Keratinocyte (primary cell): ENCODE measurements at regions not wholly inside any gene's neighbourhood (a gene's known extent, or its start where the extent isn't known, plus 50 kb on each side); places are given as distances from the start of the nearest gene placed in this dataset.

Source experiments
- DNase-seq: peaks from one replicate; pipeline ENCODE4 v3.0.0-alpha.2; 2011; ENCODE audit warnings: low read depth, missing footprints, low spot score
- FAIRE-seq: peaks from 2 replicates; lab custom pipeline; 2011; peaks lifted over from hg19 to GRCh38; lab: Jason Lieb, UNC
- H2AFZ ChIP-seq: 2 replicates; pipeline ENCODE4 v1.6.0; 2012; ENCODE audit warnings: low read length, control low read depth, inconsistent platforms; ENCODE audit not compliant: control insufficient read depth
- H3K27ac ChIP-seq: 2 replicates; pipeline ENCODE4 v1.5.1; 2011; ENCODE audit warnings: low read length; ENCODE audit not compliant: control insufficient read depth, insufficient read depth
- H3K27me3 ChIP-seq: 3 replicates; pipeline ENCODE4 v1.6.0; 2011; ENCODE audit warnings: low read length; ENCODE audit not compliant: control insufficient read depth, insufficient read depth; ENCODE audit errors: extremely low read depth
- H3K36me3 ChIP-seq, 2 experiments: 2 replicates in 1 of 2; 3 replicates in 1 of 2; pipeline ENCODE4 v1.5.1; 2011; ENCODE audit warnings: low read length in 2 of 2, mild to moderate bottlenecking in 1 of 2; ENCODE audit not compliant: control insufficient read depth in 2 of 2, insufficient read depth in 2 of 2; ENCODE audit errors: extremely low read depth in 1 of 2
- H3K4me1 ChIP-seq: 3 replicates; pipeline ENCODE4 v1.5.1; 2011; ENCODE audit warnings: low read length; ENCODE audit not compliant: control insufficient read depth, insufficient read depth; ENCODE audit errors: extremely low read depth
- H3K4me2 ChIP-seq: 3 replicates; pipeline ENCODE4 v1.6.0; 2011; ENCODE audit warnings: low read depth, low read length; ENCODE audit not compliant: control insufficient read depth, insufficient read depth; ENCODE audit errors: extremely low read depth
- H3K4me3 ChIP-seq, 3 experiments: fragments of 200-600 bp in 1 of 3; sonication (generic) in 1 of 3; 2 replicates in 2 of 3; 3 replicates in 1 of 3; pipeline ENCODE4 v1.5.1; 2011 to 2016; ENCODE audit warnings: low read length in 3 of 3, mild to moderate bottlenecking in 3 of 3, control low read depth in 2 of 3, inconsistent platforms in 1 of 3, low read depth in 1 of 3, mixed read lengths in 1 of 3, mixed run types in 1 of 3, moderate library complexity in 1 of 3; ENCODE audit not compliant: control insufficient read depth in 2 of 3, insufficient read depth in 2 of 3; ENCODE audit errors: extremely low read depth in 1 of 3
- H3K79me2 ChIP-seq: 2 replicates; pipeline ENCODE4 v1.6.0; 2012; ENCODE audit warnings: low read length; ENCODE audit not compliant: control insufficient read depth, insufficient read depth
- H3K9ac ChIP-seq: 3 replicates; pipeline ENCODE4 v1.6.0; 2011; ENCODE audit warnings: low read length; ENCODE audit not compliant: control insufficient read depth, insufficient read depth; ENCODE audit errors: extremely low read depth
- H3K9me1 ChIP-seq: 3 replicates; pipeline ENCODE4 v1.6.0; 2011; ENCODE audit warnings: low read length; ENCODE audit not compliant: control insufficient read depth, insufficient read depth; ENCODE audit errors: extremely low read depth
- H3K9me3 ChIP-seq: 2 replicates; pipeline ENCODE4 v1.5.1; 2012; ENCODE audit warnings: low read depth, low read length; ENCODE audit not compliant: control insufficient read depth
- H4K20me1 ChIP-seq: 3 replicates; pipeline ENCODE4 v1.6.0; 2011; ENCODE audit warnings: low read length; ENCODE audit not compliant: control insufficient read depth, insufficient read depth; ENCODE audit errors: extremely low read depth
- EZH2 ChIP-seq: IDR thresholded peaks from one replicate; pipeline ENCODE4 v1.6.1; 2012; ENCODE audit warnings: inconsistent platforms, mild to moderate bottlenecking, low read length, moderate library complexity
- dilution Hi-C: fragments of 300-500 bp; cut with MboI; formaldehyde crosslinking; loops from one replicate; pipeline ENCODE4 v1.7.0; 2020; ENCODE audit warnings: low sequenced_read_pairs; ENCODE audit not compliant: extremely low pct_ligation_motif_present
- TF ChIP-seq, protein P1 (sequence below), 3 experiments: IDR thresholded peaks in 1 of 3; conservative IDR thresholded peaks in 1 of 3; optimal IDR thresholded peaks in 1 of 3; 2 replicates in 2 of 3; 3 replicates in 1 of 3; pipeline versions ENCODE3 to v1.5.1; 2011; ENCODE audit warnings: low read length in 3 of 3, mild to moderate bottlenecking in 3 of 3, moderate library complexity in 2 of 3, control low read depth in 1 of 3, inconsistent platforms in 1 of 3; ENCODE audit not compliant: insufficient read depth in 2 of 3; ENCODE audit errors: extremely low read depth in 1 of 3

DNA sequence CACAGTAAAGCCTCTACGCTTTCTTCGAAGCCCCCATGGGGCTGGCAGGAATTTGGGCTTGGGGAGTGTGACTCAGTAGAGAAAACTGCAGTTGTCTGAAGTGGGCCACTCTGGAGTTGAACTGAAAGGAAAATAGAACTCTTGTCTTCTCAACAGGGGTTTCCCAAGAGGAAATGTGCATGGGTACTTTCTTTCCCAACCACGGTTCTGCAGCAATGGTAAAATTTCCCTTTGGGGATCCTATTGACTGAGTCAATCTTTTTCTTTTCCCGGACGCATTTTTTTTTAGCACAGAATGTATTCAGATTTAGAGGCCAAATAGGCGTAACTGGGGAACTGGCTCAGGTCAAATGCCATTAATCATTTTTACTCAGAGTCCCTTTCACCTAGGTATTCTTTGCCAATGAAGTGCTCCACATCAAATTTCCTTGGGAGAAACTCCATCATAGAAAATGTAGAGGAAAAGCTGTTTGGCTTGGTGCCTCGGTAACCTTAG, 269.3 kb downstream of the STIM2 start:
- dilution Hi-C loops: no loop called here
- FAIRE-seq (no peak), DNase-seq (no peak)
- no peaks in the 10 kb centered on the region for H3K27me3 ChIP-seq
- H3K9ac ChIP-seq: no peak overlapping the region
- no peak for TF ChIP-seq EZH2
- TF ChIP-seq, protein P1, sequence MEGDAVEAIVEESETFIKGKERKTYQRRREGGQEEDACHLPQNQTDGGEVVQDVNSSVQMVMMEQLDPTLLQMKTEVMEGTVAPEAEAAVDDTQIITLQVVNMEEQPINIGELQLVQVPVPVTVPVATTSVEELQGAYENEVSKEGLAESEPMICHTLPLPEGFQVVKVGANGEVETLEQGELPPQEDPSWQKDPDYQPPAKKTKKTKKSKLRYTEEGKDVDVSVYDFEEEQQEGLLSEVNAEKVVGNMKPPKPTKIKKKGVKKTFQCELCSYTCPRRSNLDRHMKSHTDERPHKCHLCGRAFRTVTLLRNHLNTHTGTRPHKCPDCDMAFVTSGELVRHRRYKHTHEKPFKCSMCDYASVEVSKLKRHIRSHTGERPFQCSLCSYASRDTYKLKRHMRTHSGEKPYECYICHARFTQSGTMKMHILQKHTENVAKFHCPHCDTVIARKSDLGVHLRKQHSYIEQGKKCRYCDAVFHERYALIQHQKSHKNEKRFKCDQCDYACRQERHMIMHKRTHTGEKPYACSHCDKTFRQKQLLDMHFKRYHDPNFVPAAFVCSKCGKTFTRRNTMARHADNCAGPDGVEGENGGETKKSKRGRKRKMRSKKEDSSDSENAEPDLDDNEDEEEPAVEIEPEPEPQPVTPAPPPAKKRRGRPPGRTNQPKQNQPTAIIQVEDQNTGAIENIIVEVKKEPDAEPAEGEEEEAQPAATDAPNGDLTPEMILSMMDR (optimal IDR thresholded peaks at IDR 0.05 in 1 of 3, IDR thresholded peaks at IDR 0.05 in 1 of 3, conservative IDR thresholded peaks at IDR 0.05 in 1 of 3; ENCODE audit: extremely low read depth in 1 of 3, insufficient read depth in 2 of 3, low read length in 3 of 3): no peak
- no peak overlapping the region for H2AFZ ChIP-seq
- no peaks in the 10 kb centered on the region for H3K4me1 ChIP-seq
- no peak overlapping the region for H3K4me3 ChIP-seq
- no peaks in the 10 kb centered on the region for H3K9me1 ChIP-seq
- H3K9me3 ChIP-seq: no peaks in the 10 kb centered on the region
- no peak overlapping the region for H3K4me2 ChIP-seq
- H3K79me2 ChIP-seq: no peaks in the 10 kb centered on the region
- no peaks in the 10 kb centered on the region for H3K36me3 ChIP-seq
- H4K20me1 ChIP-seq: no peaks in the 10 kb centered on the region
- no peak overlapping the region for H3K27ac ChIP-seq

DNA sequence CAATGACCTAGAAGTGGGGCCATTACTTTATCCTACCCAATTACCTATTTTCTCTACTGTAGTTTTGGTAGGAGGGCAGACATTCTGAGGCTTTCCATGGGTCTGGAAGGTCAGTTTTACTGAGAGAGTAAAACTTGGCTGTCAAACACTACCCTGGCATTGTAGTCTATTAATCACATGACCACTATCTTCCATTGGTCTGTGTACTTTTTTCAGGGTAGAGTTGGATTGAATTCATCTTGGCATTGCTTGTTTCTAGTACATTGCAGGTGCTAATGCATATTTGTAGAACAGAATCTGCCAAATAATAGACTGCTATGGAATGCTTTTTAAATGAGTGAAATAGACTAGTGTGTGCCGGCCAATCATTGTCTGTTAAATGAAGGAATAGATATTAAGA, 271.9 kb downstream of the STIM2 start:
- Histone ChIP-seq H3K27ac (no peak overlapping the region), H3K27me3 (no peaks in the 10 kb centered on the region), H3K4me1 (no peaks in the 10 kb centered on the region), H3K9ac (no peak overlapping the region), H2AFZ (no peak overlapping the region), H4K20me1 (no peaks in the 10 kb centered on the region), H3K4me3 (no peak overlapping the region), H3K4me2 (no peak overlapping the region), H3K9me3 (no peaks in the 10 kb centered on the region), H3K9me1 (no peaks in the 10 kb centered on the region), H3K79me2 (no peaks in the 10 kb centered on the region), H3K36me3 (no peaks in the 10 kb centered on the region)
- dilution Hi-C loops: no loop called here
- DNase-seq: no peak
- FAIRE-seq: no peak
- TF ChIP-seq, protein P1 (optimal IDR thresholded peaks at IDR 0.05 in 1 of 3, IDR thresholded peaks at IDR 0.05 in 1 of 3, conservative IDR thresholded peaks at IDR 0.05 in 1 of 3; ENCODE audit: extremely low read depth in 1 of 3, insufficient read depth in 2 of 3, low read length in 3 of 3): no peak
- TF ChIP-seq EZH2: no peak
